ENCODE measurements at regions not wholly inside any gene's neighbourhood (a gene's known extent, or its start where the extent isn't known, plus 50 kb on each side); places are given as distances from the start of the nearest gene placed in this dataset.

DNA sequence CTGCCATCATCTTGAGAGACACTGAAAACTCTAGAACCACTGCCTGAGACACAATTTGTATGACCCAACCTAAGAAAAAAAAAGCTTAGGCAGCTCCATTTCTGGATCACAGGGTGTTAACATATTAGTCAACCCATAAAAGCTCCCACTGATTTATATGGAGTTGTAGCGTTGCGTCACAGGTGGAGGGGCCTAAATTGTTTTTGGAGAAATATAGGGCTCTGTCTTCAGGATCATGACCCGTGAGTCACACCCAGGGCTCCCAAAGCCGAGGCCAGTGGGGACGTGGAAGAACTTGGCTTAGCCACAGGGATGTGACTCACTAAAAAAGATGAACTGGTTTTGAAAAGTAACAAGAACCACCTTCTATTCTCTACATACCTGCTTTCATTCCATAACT lies 116.5 kb upstream of the BMP2 start:
- Histone ChIP-seq H3K9ac (ENCODE audit: low read length) (no peak overlapping the region), H3K27ac (ENCODE audit: low read depth, low read length) (no peak overlapping the region), H3K4me3 (ENCODE audit: low read length) (no peak overlapping the region), H3K27me3 (ENCODE audit: control insufficient read depth, insufficient read depth, low read length) (no peaks in the 10 kb centered on the region), H3K4me1 (ENCODE audit: control insufficient read depth, insufficient read depth, low read length) (no peaks in the 10 kb centered on the region), H3K36me3 (ENCODE audit: control insufficient read depth, insufficient read depth, low read length) (no peaks in the 10 kb centered on the region)

DNA sequence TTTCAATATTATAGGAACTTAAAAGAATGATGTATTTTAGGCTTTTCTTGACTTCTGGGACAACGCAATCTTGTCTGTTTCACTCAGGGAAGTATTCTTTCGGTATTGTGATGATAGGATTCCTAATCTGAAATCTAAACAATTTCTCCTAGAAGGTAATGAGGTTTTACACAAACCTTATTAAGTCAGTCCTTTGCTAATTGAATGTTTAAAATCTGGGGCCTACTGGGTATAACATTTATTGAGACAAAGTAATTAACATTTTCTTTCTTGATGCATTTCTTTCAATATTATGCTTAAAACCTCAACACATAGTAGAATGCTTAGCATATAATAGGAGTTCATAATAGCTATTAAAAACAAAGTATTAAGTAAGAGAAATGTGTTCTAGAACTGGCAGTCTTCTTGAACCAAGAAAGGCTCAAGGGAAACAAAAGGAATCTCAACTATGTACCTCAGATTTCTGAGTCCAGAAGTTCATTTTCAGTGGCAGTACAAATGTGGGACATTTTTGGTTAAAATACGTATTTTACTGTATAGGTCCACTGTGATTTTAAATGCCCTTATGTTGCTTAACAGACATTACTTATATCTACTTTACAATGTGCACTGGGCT lies 121.4 kb upstream of the BMP2 start:
- no peak overlapping the region for H3K4me3 ChIP-seq (ENCODE audit: low read length)
- no peaks in the 10 kb centered on the region for H3K4me1 ChIP-seq (ENCODE audit: control insufficient read depth, insufficient read depth, low read length)
- H3K9ac ChIP-seq (ENCODE audit: low read length), result no peak overlapping the region
- H3K36me3 ChIP-seq (ENCODE audit: control insufficient read depth, insufficient read depth, low read length), result no peaks in the 10 kb centered on the region
- no peaks in the 10 kb centered on the region for H3K27me3 ChIP-seq (ENCODE audit: control insufficient read depth, insufficient read depth, low read length)
- no peak overlapping the region for H3K27ac ChIP-seq (ENCODE audit: low read depth, low read length)

DNA sequence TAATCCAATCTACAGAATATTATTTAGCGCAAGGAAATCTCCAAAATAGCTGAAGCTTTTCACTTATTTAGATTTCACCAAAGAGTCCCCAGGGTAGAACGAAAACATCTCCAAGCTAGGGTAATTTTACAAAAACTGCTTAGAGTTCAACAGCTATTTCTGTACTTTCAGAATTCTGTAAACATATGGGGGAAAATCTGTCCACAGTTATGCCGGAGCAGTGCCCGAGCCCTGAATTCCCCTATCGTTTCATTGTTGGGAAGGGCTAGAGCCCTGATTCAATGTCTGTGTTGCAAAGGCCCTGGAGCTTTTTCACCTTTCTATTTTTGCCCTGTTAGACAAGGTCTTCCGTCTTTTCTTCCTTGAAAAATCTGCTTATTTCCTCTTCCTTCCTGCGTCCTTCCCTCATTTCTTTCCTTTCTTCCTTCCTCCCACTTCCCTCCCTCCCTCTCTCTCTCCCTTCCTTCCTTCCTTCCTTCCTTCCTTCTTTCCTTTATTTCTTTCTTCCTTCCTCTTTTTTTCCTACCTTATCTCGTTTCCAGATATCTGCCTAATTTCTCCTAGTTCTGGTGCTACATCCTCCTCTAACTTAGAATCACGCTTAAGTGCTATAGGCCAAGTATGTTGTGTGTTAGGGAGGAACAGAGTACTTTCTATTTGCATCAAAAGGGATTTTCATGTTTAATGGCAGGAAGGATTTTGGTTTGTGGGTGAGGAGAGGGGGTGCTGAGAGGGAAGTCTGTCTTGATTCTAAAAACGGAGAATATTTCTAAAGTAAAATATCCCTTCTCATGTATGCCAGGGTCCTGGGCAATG lies 122.5 kb upstream of the BMP2 start:
- no peak overlapping the region for H3K4me3 ChIP-seq (ENCODE audit: low read length)
- no peak overlapping the region for H3K27ac ChIP-seq (ENCODE audit: low read depth, low read length)
- H3K9ac ChIP-seq (ENCODE audit: low read length), result no peak overlapping the region
- H3K27me3 ChIP-seq (ENCODE audit: control insufficient read depth, insufficient read depth, low read length), result no peaks in the 10 kb centered on the region
- no peaks in the 10 kb centered on the region for H3K4me1 ChIP-seq (ENCODE audit: control insufficient read depth, insufficient read depth, low read length)
- no peaks in the 10 kb centered on the region for H3K36me3 ChIP-seq (ENCODE audit: control insufficient read depth, insufficient read depth, low read length)

DNA sequence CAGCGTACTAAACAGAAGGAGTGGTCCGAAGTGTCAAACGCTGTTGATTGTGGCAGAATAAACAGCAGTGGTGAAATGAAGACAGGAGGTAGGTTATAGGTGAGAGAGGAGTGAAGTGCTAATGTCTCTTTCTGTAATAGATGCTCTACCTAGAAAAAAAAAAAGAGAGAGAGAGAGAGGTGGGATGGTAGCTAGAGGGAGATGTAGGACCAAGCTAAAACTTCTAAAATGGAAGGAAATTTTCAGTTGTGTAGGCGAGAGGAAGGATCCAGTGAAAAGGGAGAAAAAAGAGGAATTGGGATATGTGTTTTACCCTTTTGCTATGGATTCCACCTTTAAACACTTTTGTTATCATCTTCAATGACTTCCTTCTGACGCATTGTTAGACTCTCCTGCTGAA lies 126.5 kb upstream of the BMP2 start:
- Histone ChIP-seq H3K4me1 (ENCODE audit: control insufficient read depth, insufficient read depth, low read length) (no peaks in the 10 kb centered on the region), H3K27me3 (ENCODE audit: control insufficient read depth, insufficient read depth, low read length) (no peaks in the 10 kb centered on the region), H3K27ac (ENCODE audit: low read depth, low read length) (no peak overlapping the region), H3K4me3 (ENCODE audit: low read length) (no peak overlapping the region), H3K36me3 (ENCODE audit: control insufficient read depth, insufficient read depth, low read length) (no peaks in the 10 kb centered on the region), H3K9ac (ENCODE audit: low read length) (no peak overlapping the region)

DNA sequence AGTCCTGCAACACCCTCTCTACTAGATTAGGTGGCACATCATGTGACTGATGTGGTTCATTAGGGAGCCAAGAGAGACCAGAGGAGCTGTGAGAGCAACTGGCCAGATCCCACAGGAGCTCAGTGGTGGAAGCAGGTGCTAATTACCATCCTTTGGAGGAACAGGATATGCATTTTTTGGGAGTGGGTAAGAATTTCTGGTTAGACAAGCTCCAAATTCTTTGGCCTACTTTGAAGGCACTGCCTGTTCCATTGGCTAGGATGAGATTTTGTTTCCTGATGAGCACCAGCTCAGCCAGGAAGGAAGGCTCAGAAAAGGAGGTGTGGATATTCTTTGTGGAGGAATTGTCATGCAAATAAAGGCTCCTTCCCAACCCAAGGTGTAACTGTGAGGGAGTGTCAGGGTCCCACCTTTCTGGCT lies 130.3 kb upstream of the BMP2 start:
- no peaks in the 10 kb centered on the region for H3K27me3 ChIP-seq (ENCODE audit: control insufficient read depth, insufficient read depth, low read length)
- no peak overlapping the region for H3K27ac ChIP-seq (ENCODE audit: low read depth, low read length)
- H3K9ac ChIP-seq (ENCODE audit: low read length), result no peak overlapping the region
- H3K4me1 ChIP-seq (ENCODE audit: control insufficient read depth, insufficient read depth, low read length), result no peaks in the 10 kb centered on the region
- no peak overlapping the region for H3K4me3 ChIP-seq (ENCODE audit: low read length)
- H3K36me3 ChIP-seq (ENCODE audit: control insufficient read depth, insufficient read depth, low read length), result no peaks in the 10 kb centered on the region

DNA sequence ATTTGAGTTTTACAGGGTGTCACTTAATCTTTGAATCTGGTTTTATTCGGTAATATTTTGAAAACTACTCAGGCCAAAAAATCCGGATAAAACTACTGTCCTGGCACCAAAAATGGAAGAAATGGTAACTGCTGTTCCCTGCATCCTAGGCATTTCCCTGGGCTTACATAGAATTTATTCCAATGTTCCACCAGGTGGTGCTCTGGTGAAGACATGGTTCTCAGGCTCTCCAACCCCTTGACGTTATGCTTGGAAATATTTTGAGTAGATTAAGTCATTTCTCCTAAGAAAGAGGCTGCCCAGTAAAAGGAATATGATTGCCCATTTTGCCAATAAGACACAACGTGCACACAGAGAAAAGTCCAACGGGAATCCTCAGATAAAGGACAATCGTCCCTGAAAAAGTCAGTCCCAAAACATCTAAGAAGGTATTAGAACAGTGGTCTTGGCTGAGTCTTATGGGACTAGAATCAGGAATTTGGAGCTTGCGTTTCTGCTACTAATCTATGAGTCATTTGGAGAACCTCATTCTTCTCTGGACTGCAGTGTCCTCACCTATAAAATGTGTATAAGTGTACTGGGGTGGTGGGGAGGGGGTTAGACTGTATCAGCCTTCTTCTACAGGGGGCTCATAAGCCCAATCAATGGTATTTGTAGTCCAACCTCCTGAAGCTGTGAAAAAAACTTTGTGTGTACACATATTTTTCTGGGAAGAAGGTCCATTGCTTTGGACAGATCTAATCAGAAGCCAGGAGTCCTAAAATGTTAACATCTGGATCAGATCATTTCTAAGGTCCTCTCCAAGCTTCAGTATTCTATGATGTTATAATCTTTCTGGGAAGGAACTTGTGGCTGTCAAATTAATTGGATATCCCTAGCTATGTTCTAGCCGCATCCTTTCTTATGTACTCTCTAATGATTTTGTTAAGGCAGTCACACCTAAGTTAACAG lies 131.0 kb upstream of the BMP2 start:
- Histone ChIP-seq H3K36me3 (ENCODE audit: control insufficient read depth, insufficient read depth, low read length) (no peaks in the 10 kb centered on the region), H3K27ac (ENCODE audit: low read depth, low read length) (no peak overlapping the region), H3K9ac (ENCODE audit: low read length) (no peak overlapping the region), H3K4me1 (ENCODE audit: control insufficient read depth, insufficient read depth, low read length) (no peaks in the 10 kb centered on the region), H3K4me3 (ENCODE audit: low read length) (no peak overlapping the region), H3K27me3 (ENCODE audit: control insufficient read depth, insufficient read depth, low read length) (no peaks in the 10 kb centered on the region)

DNA sequence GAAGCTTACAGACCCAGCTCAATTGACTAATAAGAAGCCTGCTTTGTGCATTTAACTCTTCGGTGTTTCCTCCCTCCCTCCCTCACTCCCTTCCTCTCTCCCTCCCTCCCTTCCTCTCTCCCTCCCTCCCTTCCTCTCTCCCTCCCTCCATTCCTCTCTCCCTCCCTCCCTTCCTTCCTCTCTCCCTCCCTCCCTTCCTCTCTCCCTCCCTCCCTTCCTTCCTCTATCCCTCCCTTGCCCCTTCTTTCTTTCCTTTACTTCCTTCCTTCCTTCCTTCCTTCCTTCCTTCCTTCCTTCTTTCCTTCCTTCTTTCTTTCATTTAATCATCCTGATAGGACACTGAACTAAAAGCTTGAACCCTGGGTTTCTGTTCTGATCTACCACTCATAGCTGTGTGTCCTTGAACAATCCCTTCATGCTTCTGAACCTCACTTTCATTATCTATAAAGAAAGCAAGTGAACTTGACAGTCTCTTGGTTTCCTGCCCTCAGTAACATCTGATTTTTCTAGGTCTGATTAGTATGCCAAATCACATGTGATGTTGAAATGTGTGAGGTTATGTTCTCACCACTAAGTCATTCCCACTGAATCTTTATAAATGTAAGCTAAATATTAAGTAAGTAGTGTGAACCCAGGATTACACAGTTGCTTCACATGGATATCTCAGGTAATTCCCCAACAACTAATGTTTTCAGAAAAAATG lies 132.3 kb upstream of the BMP2 start:
- H3K9ac ChIP-seq (ENCODE audit: low read length), result no peak overlapping the region
- no peaks in the 10 kb centered on the region for H3K27me3 ChIP-seq (ENCODE audit: control insufficient read depth, insufficient read depth, low read length)
- H3K4me1 ChIP-seq (ENCODE audit: control insufficient read depth, insufficient read depth, low read length), result no peaks in the 10 kb centered on the region
- H3K27ac ChIP-seq (ENCODE audit: low read depth, low read length), result no peak overlapping the region
- H3K4me3 ChIP-seq (ENCODE audit: low read length), result no peak overlapping the region
- no peaks in the 10 kb centered on the region for H3K36me3 ChIP-seq (ENCODE audit: control insufficient read depth, insufficient read depth, low read length)

DNA sequence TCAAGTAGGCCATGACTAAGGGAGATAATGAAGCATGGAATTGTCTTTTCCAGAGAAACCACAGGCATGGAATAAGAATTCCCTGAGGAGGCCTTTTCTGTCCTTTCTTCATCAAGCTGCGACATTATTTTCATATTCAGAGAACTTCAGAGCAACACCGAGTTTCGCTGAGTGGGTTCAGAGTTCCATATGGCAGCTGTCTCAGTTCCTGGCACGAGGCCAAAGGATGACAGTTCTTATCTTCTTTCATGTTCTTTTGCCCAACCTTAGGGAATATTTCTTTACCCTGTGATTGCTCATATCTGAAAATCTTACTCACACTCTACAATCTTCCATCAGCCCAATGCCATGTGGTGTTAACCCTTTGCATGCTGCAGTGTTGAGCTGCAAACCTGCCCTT lies 135.3 kb upstream of the BMP2 start:
- no peaks in the 10 kb centered on the region for H3K36me3 ChIP-seq (ENCODE audit: control insufficient read depth, insufficient read depth, low read length)
- no peak overlapping the region for H3K9ac ChIP-seq (ENCODE audit: low read length)
- no peak overlapping the region for H3K27ac ChIP-seq (ENCODE audit: low read depth, low read length)
- H3K4me3 ChIP-seq (ENCODE audit: low read length), result no peak overlapping the region
- no peaks in the 10 kb centered on the region for H3K4me1 ChIP-seq (ENCODE audit: control insufficient read depth, insufficient read depth, low read length)
- no peaks in the 10 kb centered on the region for H3K27me3 ChIP-seq (ENCODE audit: control insufficient read depth, insufficient read depth, low read length)

DNA sequence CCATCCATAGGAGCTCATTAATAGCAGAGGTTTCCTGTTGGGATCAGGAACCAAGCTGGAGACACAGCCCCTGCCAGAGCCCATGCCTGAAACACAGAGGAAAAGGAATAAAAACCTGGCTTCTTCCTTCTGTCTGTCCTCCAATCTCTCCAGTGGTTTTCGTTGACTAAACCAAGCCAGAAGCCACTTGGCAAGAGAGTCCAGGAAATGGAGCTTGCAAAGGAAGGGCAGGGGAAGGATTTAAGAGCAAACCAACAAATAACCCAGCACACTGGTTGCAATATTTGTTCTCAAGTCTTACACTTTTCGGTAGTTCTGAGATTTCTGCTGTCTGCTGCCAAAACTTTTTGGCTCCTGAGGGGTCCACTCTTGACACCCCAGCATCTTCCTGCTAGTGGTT lies 137.0 kb upstream of the BMP2 start:
- H3K4me3 ChIP-seq (ENCODE audit: low read length), result no peak overlapping the region
- no peaks in the 10 kb centered on the region for H3K36me3 ChIP-seq (ENCODE audit: control insufficient read depth, insufficient read depth, low read length)
- H3K9ac ChIP-seq (ENCODE audit: low read length), result no peak overlapping the region
- no peaks in the 10 kb centered on the region for H3K4me1 ChIP-seq (ENCODE audit: control insufficient read depth, insufficient read depth, low read length)
- H3K27ac ChIP-seq (ENCODE audit: low read depth, low read length), result no peak overlapping the region
- no peaks in the 10 kb centered on the region for H3K27me3 ChIP-seq (ENCODE audit: control insufficient read depth, insufficient read depth, low read length)

DNA sequence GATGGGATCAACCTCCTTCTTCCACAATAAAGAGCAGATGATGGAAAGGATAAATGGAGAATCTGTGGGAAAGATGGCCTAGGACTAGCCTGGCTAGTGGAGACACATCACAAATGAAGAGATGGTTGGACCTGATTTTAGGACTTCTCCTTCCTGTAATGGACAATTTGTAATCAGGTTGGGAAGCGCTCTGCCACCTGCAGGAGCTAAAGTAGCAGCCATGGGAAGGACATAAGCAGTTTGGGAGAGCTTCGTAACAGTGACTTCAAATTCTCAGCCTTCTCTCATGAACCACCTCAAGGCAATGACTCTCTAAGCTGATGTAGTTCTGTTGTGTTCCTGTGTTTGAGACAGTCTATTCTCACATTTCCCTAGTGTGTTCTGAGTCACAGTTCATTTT lies 137.9 kb upstream of the BMP2 start:
- Histone ChIP-seq H3K27me3 (ENCODE audit: control insufficient read depth, insufficient read depth, low read length) (no peaks in the 10 kb centered on the region), H3K4me3 (ENCODE audit: low read length) (no peak overlapping the region), H3K27ac (ENCODE audit: low read depth, low read length) (no peak overlapping the region), H3K9ac (ENCODE audit: low read length) (no peak overlapping the region), H3K36me3 (ENCODE audit: control insufficient read depth, insufficient read depth, low read length) (no peaks in the 10 kb centered on the region), H3K4me1 (ENCODE audit: control insufficient read depth, insufficient read depth, low read length) (no peaks in the 10 kb centered on the region)

DNA sequence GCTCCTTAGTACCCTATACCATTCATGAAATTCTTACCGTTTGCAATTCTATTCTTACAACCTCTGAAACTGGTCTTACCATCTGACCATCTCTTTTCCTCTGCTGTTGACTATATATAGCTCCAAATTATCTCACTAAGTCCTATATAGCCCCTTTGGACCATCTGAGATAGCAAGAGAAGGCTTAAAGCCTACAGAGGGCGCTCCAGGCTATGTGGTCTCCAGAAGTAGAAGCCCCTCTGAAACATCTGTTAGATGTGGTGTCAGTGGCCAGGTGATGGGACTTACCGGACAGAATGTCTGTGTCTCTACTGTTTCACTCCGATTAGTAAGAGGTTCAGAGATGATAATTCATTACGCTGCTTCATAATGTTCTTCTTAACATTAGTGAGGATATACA lies 140.7 kb upstream of the BMP2 start:
- Histone ChIP-seq H3K27me3 (ENCODE audit: control insufficient read depth, insufficient read depth, low read length) (no peaks in the 10 kb centered on the region), H3K4me1 (ENCODE audit: control insufficient read depth, insufficient read depth, low read length) (no peaks in the 10 kb centered on the region), H3K4me3 (ENCODE audit: low read length) (no peak overlapping the region), H3K36me3 (ENCODE audit: control insufficient read depth, insufficient read depth, low read length) (no peaks in the 10 kb centered on the region), H3K27ac (ENCODE audit: low read depth, low read length) (no peak overlapping the region), H3K9ac (ENCODE audit: low read length) (no peak overlapping the region)

DNA sequence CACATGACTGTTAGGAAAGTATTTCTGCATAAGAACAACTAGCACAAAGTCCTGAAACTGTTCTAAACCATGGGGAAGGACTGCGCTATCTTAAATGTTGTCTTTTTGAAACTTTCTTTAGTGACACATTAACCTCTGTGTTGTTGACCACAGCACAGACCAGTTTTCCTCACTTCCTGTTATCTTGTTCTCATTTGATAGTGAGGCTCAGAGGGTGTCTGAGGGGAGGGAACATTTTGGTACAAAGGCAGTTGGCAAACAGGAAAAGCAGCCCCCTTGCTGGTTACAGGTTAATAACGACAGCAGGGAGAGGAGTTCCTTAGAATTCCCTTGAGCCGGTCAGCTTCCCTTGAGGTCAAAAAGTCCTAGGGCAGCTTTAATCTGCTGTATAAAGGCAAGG lies 143.5 kb upstream of the BMP2 start:
- Histone ChIP-seq H3K9ac (ENCODE audit: low read length) (no peak overlapping the region), H3K4me1 (ENCODE audit: control insufficient read depth, insufficient read depth, low read length) (no peaks in the 10 kb centered on the region), H3K27me3 (ENCODE audit: control insufficient read depth, insufficient read depth, low read length) (no peaks in the 10 kb centered on the region), H3K27ac (ENCODE audit: low read depth, low read length) (no peak overlapping the region), H3K4me3 (ENCODE audit: low read length) (no peak overlapping the region), H3K36me3 (ENCODE audit: control insufficient read depth, insufficient read depth, low read length) (no peaks in the 10 kb centered on the region)

Measured in rectal smooth muscle tissue (tissue), 1 donor.